SK-N-SH (cell line): ENCODE measurements at regions not wholly inside any gene's neighbourhood (a gene's known extent, or its start where the extent isn't known, plus 50 kb on each side); places are given as distances from the start of the nearest gene placed in this dataset.

Source experiments
- CTCF ChIA-PET: fragments of 300-600, 350-600 bp; formaldehyde crosslinking; extraction: SDS; loops from one replicate; lab custom pipeline; 2021; lab: Yijun Ruan, JAX
- POLR2A ChIA-PET: fragments of 350-600 bp; sonication (Branson Sonifier 250); formaldehyde crosslinking; extraction: SDS; loops from one replicate; lab custom pipeline; 2020; ENCODE audit warnings: antibody characterized with exemption, inconsistent platforms; lab: Yijun Ruan, JAX
- DNase-seq: peaks from one replicate; pipeline ENCODE4 v3.0.0; 2012
- H2AFZ ChIP-seq: fragments of 200-600 bp; sonication (generic); 2 replicates; pipeline ENCODE4 v1.8.1; 2016; ENCODE audit warnings: antibody characterized with exemption, mild to moderate bottlenecking, low read depth
- H3F3A ChIP-seq: fragments of 200-600 bp; sonication (generic); replicated peaks from 2 replicates; pipeline ENCODE3; 2016; ENCODE audit warnings: antibody characterized with exemption, mild to moderate bottlenecking; ENCODE audit not compliant: insufficient read depth
- H3K27ac ChIP-seq, 2 experiments: fragments of 200-500 bp in 1 of 2; fragments of 200-600 bp in 1 of 2; sonication (Bioruptor generic) in 1 of 2; sonication (generic), shearing (Covaris generic) in 1 of 2; 2 replicates each; pipeline versions ENCODE4 v1.5.1 to v1.6.1; 2014 to 2016; ENCODE audit warnings: low read depth in 2 of 2, inconsistent platforms in 1 of 2, low read length in 1 of 2, mild to moderate bottlenecking in 1 of 2, mixed read lengths in 1 of 2
- H3K27me3 ChIP-seq: fragments of 200-600 bp; sonication (generic), shearing (Covaris generic); 2 replicates; pipeline ENCODE4 v1.6.1; 2016; ENCODE audit warnings: mixed run types; ENCODE audit not compliant: insufficient read depth
- H3K36me3 ChIP-seq, 2 experiments: fragments of 200-500 bp in 1 of 2; fragments of 200-600 bp in 1 of 2; sonication (Bioruptor generic) in 1 of 2; sonication (generic) in 1 of 2; replicated peaks in 1 of 2; 2 replicates each; pipeline versions ENCODE3 to v1.5.1; 2014 to 2016; ENCODE audit warnings: low read length in 1 of 2, mild to moderate bottlenecking in 1 of 2; ENCODE audit not compliant: insufficient read depth in 2 of 2, control insufficient read depth in 1 of 2
- H3K4me1 ChIP-seq, 2 experiments: fragments of 200-500 bp in 1 of 2; fragments of 200-600 bp in 1 of 2; sonication (Bioruptor generic) in 1 of 2; sonication (generic), shearing (Covaris generic) in 1 of 2; 2 replicates each; pipeline versions ENCODE4 v1.5.1 to v1.6.1; 2014 to 2016; ENCODE audit warnings: low read depth in 1 of 2, low read length in 1 of 2, mixed run types in 1 of 2; ENCODE audit not compliant: insufficient read depth in 2 of 2, control insufficient read depth in 1 of 2
- H3K4me2 ChIP-seq: fragments of 200-600 bp; sonication (generic), shearing (Covaris generic); 2 replicates; pipeline ENCODE4 v1.6.1; 2017; ENCODE audit warnings: mixed run types
- H3K4me3 ChIP-seq, 2 experiments: fragments of 200-500 bp in 1 of 2; fragments of 200-600 bp in 1 of 2; sonication (Bioruptor generic) in 1 of 2; sonication (generic), shearing (Covaris generic) in 1 of 2; 2 replicates each; pipeline versions ENCODE4 v1.5.1 to v1.8.1; 2014 to 2016; ENCODE audit warnings: low read depth in 2 of 2, inconsistent platforms in 1 of 2, low read length in 1 of 2, mild to moderate bottlenecking in 1 of 2, mixed read lengths in 1 of 2, moderate library complexity in 1 of 2
- H3K79me2 ChIP-seq: fragments of 200-600 bp; sonication (generic); 2 replicates; pipeline ENCODE4 v1.8.1; 2017; ENCODE audit warnings: mild to moderate bottlenecking; ENCODE audit not compliant: insufficient read depth
- H3K9ac ChIP-seq: fragments of 200-600 bp; sonication (generic); 2 replicates; pipeline ENCODE4 v1.6.1; 2017; ENCODE audit warnings: mixed run types
- H3K9me2 ChIP-seq: fragments of 200-600 bp; sonication (generic); 2 replicates; pipeline ENCODE4 v1.6.1; 2017; ENCODE audit warnings: mixed run types
- H3K9me3 ChIP-seq: fragments of 200-600 bp; sonication (generic); 2 replicates; pipeline ENCODE4 v1.6.1; 2017; ENCODE audit warnings: mixed run types, mild to moderate bottlenecking, moderate library complexity
- H4K20me1 ChIP-seq: fragments of 200-600 bp; sonication (generic); 2 replicates; pipeline ENCODE4 v1.6.1; 2017; ENCODE audit warnings: mild to moderate bottlenecking, mixed run types; ENCODE audit not compliant: insufficient read depth
- CHD2 ChIP-seq: fragments of 150-350 bp; IDR thresholded peaks from 2 replicates; pipeline ENCODE4 v1.6.1; 2018; ENCODE audit warnings: low read length; ENCODE audit not compliant: partially characterized antibody
- ELF1 ChIP-seq: IDR thresholded peaks from 2 replicates; pipeline ENCODE4 v1.4.0; 2012
- EP300 ChIP-seq, 2 experiments: IDR thresholded peaks; 2 replicates each; pipeline versions ENCODE4 v1.4.0 to v1.6.1; 2012; ENCODE audit warnings: borderline replicate concordance in 1 of 2, low read depth in 1 of 2, low read length in 1 of 2
- EZH2phosphoT487 ChIP-seq: fragments of 200-600 bp; sonication (generic); IDR thresholded peaks from 2 replicates; pipeline ENCODE4 v1.6.1; 2017; ENCODE audit warnings: low read depth, mixed run types, mild to moderate bottlenecking, antibody characterized with exemption, moderate library complexity, borderline replicate concordance
- FOXM1 ChIP-seq: IDR thresholded peaks from 2 replicates; pipeline ENCODE4 v1.4.0; 2012; ENCODE audit warnings: low read depth, mild to moderate bottlenecking
- GABPA ChIP-seq: IDR thresholded peaks from 2 replicates; pipeline ENCODE4 v1.4.0; 2012; ENCODE audit warnings: low read depth, mild to moderate bottlenecking
- MEF2A ChIP-seq: IDR thresholded peaks from 2 replicates; pipeline ENCODE4 v1.4.0; 2012; ENCODE audit warnings: low read depth, borderline replicate concordance
- MXI1 ChIP-seq: IDR thresholded peaks from 2 replicates; pipeline ENCODE4 v1.6.1; 2012; ENCODE audit warnings: mild to moderate bottlenecking, low read depth, low read length, improper control_type of control experiment
- NFIC ChIP-seq: IDR thresholded peaks from 2 replicates; pipeline ENCODE4 v1.4.0; 2012; ENCODE audit warnings: borderline replicate concordance
- POLR2AphosphoS5 ChIP-seq: IDR thresholded peaks from 2 replicates; pipeline ENCODE4 v1.6.1; 2012; ENCODE audit warnings: low read depth, low read length
- RAD21 ChIP-seq: IDR thresholded peaks from 2 replicates; pipeline ENCODE4 v1.6.1; 2012; ENCODE audit warnings: mild to moderate bottlenecking, low read length
- RCOR1 ChIP-seq: fragments of 150-350 bp; IDR thresholded peaks from 2 replicates; pipeline ENCODE4 v1.6.1; 2017; ENCODE audit warnings: antibody characterized with exemption, low read length
- RFX5 ChIP-seq: IDR thresholded peaks from 2 replicates; pipeline ENCODE4 v1.6.1; 2012; ENCODE audit warnings: mild to moderate bottlenecking, improper control_type of control experiment, low read length
- RXRA ChIP-seq: IDR thresholded peaks from 2 replicates; pipeline ENCODE4 v1.4.0; 2012; ENCODE audit warnings: low read depth, mild to moderate bottlenecking, borderline replicate concordance
- TCF12 ChIP-seq: IDR thresholded peaks from 2 replicates; pipeline ENCODE4 v1.4.0; 2012
- TEAD4 ChIP-seq: IDR thresholded peaks from 2 replicates; pipeline ENCODE4 v1.4.0; 2012; ENCODE audit warnings: mild to moderate bottlenecking, borderline replicate concordance; ENCODE audit not compliant: insufficient read depth
- WGBS: methylation state at CpG from one replicate; pipeline ENCODE4 v1.1.6; 2017; ENCODE audit warnings: low lambda C conversion rate; 5-methylcytosine and 5-hydroxymethylcytosine counted together
- TF ChIP-seq, protein P1 (sequence below): IDR thresholded peaks from 2 replicates; pipeline ENCODE4 v1.6.1; 2012; ENCODE audit warnings: mild to moderate bottlenecking, low read depth, low read length, moderate library complexity
- TF ChIP-seq, protein P2 (sequence below): fragments of 150-350 bp; IDR thresholded peaks from 2 replicates; pipeline ENCODE4 v1.6.1; 2017; ENCODE audit warnings: antibody characterized with exemption, low read length, low read depth, borderline replicate concordance
- TF ChIP-seq, protein P3 (sequence below): IDR thresholded peaks from 2 replicates; pipeline ENCODE4; 2012
- TF ChIP-seq, protein P4 (sequence below): IDR thresholded peaks from 2 replicates; pipeline ENCODE4 v1.4.0; 2012; ENCODE audit warnings: low read depth, borderline replicate concordance

DNA sequence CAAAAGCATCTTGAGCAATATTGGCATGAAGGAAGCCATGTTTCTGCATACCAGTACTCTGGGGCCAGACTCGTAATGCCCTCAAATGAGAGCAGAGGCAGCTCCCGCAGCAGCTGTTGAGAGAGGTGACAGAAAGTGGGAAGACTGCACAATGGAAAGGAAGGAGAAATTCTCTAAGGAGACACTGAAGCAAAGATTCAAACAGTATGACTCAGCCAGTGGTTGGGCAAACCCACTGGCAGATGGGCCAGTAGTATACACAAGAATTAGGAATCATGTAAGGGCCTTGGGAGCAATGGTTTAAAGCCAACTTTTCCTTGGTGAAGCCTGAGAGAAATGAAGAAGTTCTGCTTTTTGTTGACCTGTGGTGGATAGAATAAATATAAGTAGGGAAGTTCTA, 2092.7 kb upstream of the PIK3C3 start (continued):
- TF ChIP-seq, protein P1, sequence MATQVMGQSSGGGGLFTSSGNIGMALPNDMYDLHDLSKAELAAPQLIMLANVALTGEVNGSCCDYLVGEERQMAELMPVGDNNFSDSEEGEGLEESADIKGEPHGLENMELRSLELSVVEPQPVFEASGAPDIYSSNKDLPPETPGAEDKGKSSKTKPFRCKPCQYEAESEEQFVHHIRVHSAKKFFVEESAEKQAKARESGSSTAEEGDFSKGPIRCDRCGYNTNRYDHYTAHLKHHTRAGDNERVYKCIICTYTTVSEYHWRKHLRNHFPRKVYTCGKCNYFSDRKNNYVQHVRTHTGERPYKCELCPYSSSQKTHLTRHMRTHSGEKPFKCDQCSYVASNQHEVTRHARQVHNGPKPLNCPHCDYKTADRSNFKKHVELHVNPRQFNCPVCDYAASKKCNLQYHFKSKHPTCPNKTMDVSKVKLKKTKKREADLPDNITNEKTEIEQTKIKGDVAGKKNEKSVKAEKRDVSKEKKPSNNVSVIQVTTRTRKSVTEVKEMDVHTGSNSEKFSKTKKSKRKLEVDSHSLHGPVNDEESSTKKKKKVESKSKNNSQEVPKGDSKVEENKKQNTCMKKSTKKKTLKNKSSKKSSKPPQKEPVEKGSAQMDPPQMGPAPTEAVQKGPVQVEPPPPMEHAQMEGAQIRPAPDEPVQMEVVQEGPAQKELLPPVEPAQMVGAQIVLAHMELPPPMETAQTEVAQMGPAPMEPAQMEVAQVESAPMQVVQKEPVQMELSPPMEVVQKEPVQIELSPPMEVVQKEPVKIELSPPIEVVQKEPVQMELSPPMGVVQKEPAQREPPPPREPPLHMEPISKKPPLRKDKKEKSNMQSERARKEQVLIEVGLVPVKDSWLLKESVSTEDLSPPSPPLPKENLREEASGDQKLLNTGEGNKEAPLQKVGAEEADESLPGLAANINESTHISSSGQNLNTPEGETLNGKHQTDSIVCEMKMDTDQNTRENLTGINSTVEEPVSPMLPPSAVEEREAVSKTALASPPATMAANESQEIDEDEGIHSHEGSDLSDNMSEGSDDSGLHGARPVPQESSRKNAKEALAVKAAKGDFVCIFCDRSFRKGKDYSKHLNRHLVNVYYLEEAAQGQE: no peak
- TF ChIP-seq RFX5 (no peak), TCF12 (no peak)
- TF ChIP-seq, all 33 proteins: peak for 0

DNA sequence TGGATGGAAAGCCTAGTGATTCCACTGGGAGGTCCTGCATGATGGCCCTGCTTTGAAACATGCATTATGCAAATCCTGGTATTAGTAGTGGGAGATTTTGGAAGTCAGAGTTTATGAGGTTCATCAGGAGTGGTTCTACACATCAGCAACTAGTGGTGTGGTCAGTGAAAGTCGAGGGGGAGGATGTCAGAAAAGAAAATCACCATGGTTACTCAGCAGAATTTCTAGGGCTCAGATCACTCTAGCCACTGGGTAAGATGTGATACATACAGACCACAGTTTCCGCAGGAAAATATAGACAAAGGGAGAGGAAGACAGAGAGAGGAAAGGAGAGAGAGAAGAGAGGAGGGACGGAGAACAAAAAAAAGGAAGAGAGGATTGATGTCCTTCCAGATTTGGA, 2100.7 kb upstream of the PIK3C3 start:
- Histone ChIP-seq H2AFZ (no peak overlapping the region), H3K9me2 (no peaks in the 10 kb centered on the region), H3K4me3 (no peak overlapping the region), H3K79me2 (no peaks in the 10 kb centered on the region), H3K4me2 (no peak overlapping the region), H3F3A (no peaks in the 10 kb centered on the region), H3K36me3 (no peaks in the 10 kb centered on the region), H3K27ac (no peak overlapping the region), H3K4me1 (no peaks in the 10 kb centered on the region; a peak in 1 of 4 replicates), H4K20me1 (no peaks in the 10 kb centered on the region), H3K27me3 (no peaks in the 10 kb centered on the region), H3K9ac (no peak overlapping the region), H3K9me3 (no peaks in the 10 kb centered on the region)
- no peak for DNase-seq
- ChIA-PET POLR2A (no interaction called here), CTCF (interaction anchor here (0.7 to 1.3 kb wide), 2 partner anchors 13 kb away, joined by 3 to 7 read pairs; no protein-coding TSS in a partner anchor)
- TF ChIP-seq RXRA (no peak), TEAD4 (no peak), EZH2phosphoT487 (no peak), MEF2A (no peak), RCOR1 (no peak), GABPA (no peak), FOXM1 (no peak), NFIC (no peak), POLR2AphosphoS5 (no peak), MXI1 (no peak), ELF1 (no peak), CHD2 (no peak), RAD21 (no peak), EP300 (IDR thresholded peaks at IDR 0.05; ENCODE audit: borderline replicate concordance in 1 of 2, low read depth in 1 of 2, low read length in 1 of 2) (no peak), RFX5 (no peak)
- TF ChIP-seq, protein P2, sequence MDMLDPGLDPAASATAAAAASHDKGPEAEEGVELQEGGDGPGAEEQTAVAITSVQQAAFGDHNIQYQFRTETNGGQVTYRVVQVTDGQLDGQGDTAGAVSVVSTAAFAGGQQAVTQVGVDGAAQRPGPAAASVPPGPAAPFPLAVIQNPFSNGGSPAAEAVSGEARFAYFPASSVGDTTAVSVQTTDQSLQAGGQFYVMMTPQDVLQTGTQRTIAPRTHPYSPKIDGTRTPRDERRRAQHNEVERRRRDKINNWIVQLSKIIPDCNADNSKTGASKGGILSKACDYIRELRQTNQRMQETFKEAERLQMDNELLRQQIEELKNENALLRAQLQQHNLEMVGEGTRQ: no peak
- TF ChIP-seq, protein P3, sequence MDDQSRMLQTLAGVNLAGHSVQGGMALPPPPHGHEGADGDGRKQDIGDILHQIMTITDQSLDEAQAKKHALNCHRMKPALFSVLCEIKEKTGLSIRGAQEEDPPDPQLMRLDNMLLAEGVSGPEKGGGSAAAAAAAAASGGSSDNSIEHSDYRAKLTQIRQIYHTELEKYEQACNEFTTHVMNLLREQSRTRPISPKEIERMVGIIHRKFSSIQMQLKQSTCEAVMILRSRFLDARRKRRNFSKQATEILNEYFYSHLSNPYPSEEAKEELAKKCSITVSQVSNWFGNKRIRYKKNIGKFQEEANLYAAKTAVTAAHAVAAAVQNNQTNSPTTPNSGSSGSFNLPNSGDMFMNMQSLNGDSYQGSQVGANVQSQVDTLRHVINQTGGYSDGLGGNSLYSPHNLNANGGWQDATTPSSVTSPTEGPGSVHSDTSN: no peak
- TF ChIP-seq, protein P4, sequence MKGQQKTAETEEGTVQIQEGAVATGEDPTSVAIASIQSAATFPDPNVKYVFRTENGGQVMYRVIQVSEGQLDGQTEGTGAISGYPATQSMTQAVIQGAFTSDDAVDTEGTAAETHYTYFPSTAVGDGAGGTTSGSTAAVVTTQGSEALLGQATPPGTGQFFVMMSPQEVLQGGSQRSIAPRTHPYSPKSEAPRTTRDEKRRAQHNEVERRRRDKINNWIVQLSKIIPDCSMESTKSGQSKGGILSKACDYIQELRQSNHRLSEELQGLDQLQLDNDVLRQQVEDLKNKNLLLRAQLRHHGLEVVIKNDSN: no peak
- 37% methylated on average over 3 of the region's 3 CpGs for WGBS
